ENCODE measurements at regions not wholly inside any gene's neighbourhood (a gene's known extent, or its start where the extent isn't known, plus 50 kb on each side); places are given as distances from the start of the nearest gene placed in this dataset.

DNA sequence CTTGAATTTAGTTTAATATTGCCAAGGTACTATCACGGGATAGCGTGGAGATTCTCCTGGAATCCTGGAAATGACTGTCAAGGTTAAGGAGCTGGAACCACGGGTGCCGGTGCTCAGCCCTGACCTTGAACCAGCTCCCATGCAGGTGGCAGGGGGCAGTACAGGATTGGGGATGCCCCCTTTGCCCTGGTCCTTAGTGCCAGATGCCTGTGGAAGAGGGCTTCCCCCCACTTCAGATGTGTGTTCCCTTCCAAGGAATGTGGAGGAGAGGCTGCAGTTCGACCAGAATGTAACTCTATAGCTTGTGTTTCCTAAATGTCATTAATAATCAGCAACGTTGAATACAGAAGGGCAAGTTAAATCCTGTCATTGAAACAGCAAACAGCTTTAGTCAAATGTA lies 258.9 kb downstream of the VRK1 start:
- H3K27me3 ChIP-seq (ENCODE audit: insufficient read depth, low read length) = no peaks in the 10 kb centered on the region
- no peak overlapping the region for H3K18ac ChIP-seq (ENCODE audit: low read length)
- H2BK120ac ChIP-seq (ENCODE audit: insufficient read depth, low read length, poor library complexity) = no peak overlapping the region
- no peak overlapping the region for H3K9ac ChIP-seq (ENCODE audit: low read length)
- H4K91ac ChIP-seq (ENCODE audit: low read depth, low read length) = no peak overlapping the region
- H3K23ac ChIP-seq (ENCODE audit: low read length) = no peak overlapping the region
- H3K9me3 ChIP-seq (ENCODE audit: insufficient read depth, low read depth, low read length) = peaks cover 2% of the 10 kb centered on the region
- H2BK12ac ChIP-seq (ENCODE audit: low read length) = no peak overlapping the region
- no peak overlapping the region for H3K4ac ChIP-seq (ENCODE audit: low read depth, low read length)
- no peak overlapping the region for H4K8ac ChIP-seq (ENCODE audit: low read depth, low read length)
- H3K27ac ChIP-seq (ENCODE audit: low read depth, low read length) = no peak overlapping the region
- no peak overlapping the region for H2AFZ ChIP-seq (ENCODE audit: insufficient read depth, low read length, poor library complexity)
- no peaks in the 10 kb centered on the region for H3K79me2 ChIP-seq (ENCODE audit: control insufficient read depth, insufficient read depth, low read length, poor library complexity)
- H3K36me3 ChIP-seq (ENCODE audit: control insufficient read depth in 1 of 2, insufficient read depth in 2 of 2, low read length in 2 of 2) = no peaks in the 10 kb centered on the region
- no peak for DNase-seq
- no peaks in the 10 kb centered on the region for H3K79me1 ChIP-seq (ENCODE audit: low read length)
- no peak overlapping the region for H4K12ac ChIP-seq (ENCODE audit: low read depth, low read length)
- H2AK5ac ChIP-seq (ENCODE audit: low read length) = no peak overlapping the region
- no peaks in the 10 kb centered on the region for H3K4me1 ChIP-seq (ENCODE audit: control insufficient read depth in 1 of 2, insufficient read depth in 2 of 2, low read length in 2 of 2)
- WGBS (ENCODE audit: extremely low coverage, insufficient coverage, insufficient read length) = no CpG with 5 or more reads among the region's 6 CpGs
- H2BK5ac ChIP-seq (ENCODE audit: low read depth, low read length, poor library complexity) = no peak overlapping the region
- H3K4me2 ChIP-seq (ENCODE audit: low read length) = no peak overlapping the region
- H3K14ac ChIP-seq (ENCODE audit: low read length) = no peak overlapping the region
- H3K4me3 ChIP-seq (ENCODE audit: low read depth, low read length) = no peak overlapping the region

DNA sequence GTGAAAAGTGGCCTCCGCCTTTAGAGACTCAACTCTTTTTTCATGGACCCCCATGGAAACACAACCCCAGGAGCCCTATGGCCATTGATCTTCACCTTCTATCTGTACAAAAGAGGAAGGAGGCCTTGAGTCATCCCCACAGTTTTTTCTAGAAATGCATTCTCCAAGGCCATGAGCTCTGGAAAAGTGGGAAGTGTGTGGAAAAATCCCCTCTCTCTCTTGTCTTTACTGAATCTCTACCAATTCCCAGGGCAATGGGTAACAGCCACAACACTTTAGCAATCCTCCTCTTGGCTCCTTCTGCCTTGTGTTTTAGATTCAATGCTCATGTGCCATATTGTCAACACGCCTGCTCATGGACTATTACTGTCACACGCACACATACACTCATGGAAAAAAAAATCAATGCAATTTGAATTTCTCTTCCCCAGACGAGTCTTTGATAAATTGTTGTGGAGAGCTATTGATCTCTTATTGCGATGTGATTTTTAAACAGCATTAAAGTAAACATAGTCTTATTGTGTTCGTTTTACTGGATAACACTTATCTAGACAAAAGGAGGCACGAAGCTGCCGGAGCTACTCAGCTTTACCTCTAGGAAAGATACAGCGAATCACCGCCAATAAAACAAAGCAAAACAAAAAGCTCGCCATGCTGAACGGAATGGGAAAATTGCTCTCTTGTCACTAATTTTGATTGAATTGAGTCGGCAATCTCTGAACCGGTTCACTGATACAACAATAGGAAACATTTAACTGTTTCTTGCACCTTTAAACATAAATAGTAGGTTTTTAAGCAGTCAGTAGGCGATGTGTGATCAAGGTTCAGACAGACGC lies 260.3 kb downstream of the VRK1 start:
- H2BK120ac ChIP-seq (ENCODE audit: insufficient read depth, low read length, poor library complexity) = no peak overlapping the region
- no peak overlapping the region for H2BK5ac ChIP-seq (ENCODE audit: low read depth, low read length, poor library complexity)
- H3K36me3 ChIP-seq (ENCODE audit: control insufficient read depth in 1 of 2, insufficient read depth in 2 of 2, low read length in 2 of 2) = no peaks in the 10 kb centered on the region
- no peak overlapping the region for H2BK12ac ChIP-seq (ENCODE audit: low read length)
- H2AFZ ChIP-seq (ENCODE audit: insufficient read depth, low read length, poor library complexity) = no peak overlapping the region
- no peak overlapping the region for H2AK5ac ChIP-seq (ENCODE audit: low read length)
- no peak overlapping the region for H3K18ac ChIP-seq (ENCODE audit: low read length)
- DNase-seq = no peak
- no peak overlapping the region for H4K91ac ChIP-seq (ENCODE audit: low read depth, low read length)
- no peak overlapping the region for H3K23ac ChIP-seq (ENCODE audit: low read length)
- no peak overlapping the region for H3K27ac ChIP-seq (ENCODE audit: low read depth, low read length)
- H3K79me1 ChIP-seq (ENCODE audit: low read length) = no peaks in the 10 kb centered on the region
- no peak overlapping the region for H4K12ac ChIP-seq (ENCODE audit: low read depth, low read length)
- H3K4me3 ChIP-seq (ENCODE audit: low read depth, low read length) = no peak overlapping the region
- no peak overlapping the region for H4K8ac ChIP-seq (ENCODE audit: low read depth, low read length)
- no peaks in the 10 kb centered on the region for H3K27me3 ChIP-seq (ENCODE audit: insufficient read depth, low read length)
- H3K9me3 ChIP-seq (ENCODE audit: insufficient read depth, low read depth, low read length) = peaks cover 2% of the 10 kb centered on the region
- H3K4me2 ChIP-seq (ENCODE audit: low read length) = no peak overlapping the region
- no CpG with 5 or more reads among the region's 16 CpGs for WGBS (ENCODE audit: extremely low coverage, insufficient coverage, insufficient read length)
- H3K4ac ChIP-seq (ENCODE audit: low read depth, low read length) = no peak overlapping the region
- H3K4me1 ChIP-seq (ENCODE audit: control insufficient read depth in 1 of 2, insufficient read depth in 2 of 2, low read length in 2 of 2) = no peaks in the 10 kb centered on the region
- H3K14ac ChIP-seq (ENCODE audit: low read length) = no peak overlapping the region
- H3K9ac ChIP-seq (ENCODE audit: low read length) = no peak overlapping the region
- no peaks in the 10 kb centered on the region for H3K79me2 ChIP-seq (ENCODE audit: control insufficient read depth, insufficient read depth, low read length, poor library complexity)

DNA sequence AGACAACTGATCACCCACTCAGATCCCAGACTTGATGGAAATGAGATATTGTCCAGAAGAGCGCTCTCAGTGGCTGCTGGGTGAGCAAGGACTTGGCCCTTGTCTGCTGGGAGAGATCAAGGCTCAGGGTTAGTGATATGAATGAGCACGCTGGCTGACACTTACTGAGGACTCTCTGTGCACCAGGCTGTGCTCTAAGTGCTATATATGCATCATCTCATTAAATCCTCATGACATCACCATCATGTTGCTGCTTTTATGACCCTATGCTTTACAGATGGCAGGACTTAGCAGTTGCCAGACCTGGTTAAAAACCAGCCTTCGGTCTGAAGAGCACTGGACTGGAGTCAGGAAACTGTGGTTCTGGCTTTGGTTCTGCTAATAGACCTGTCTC lies 260.9 kb downstream of the VRK1 start:
- no peak overlapping the region for H2BK12ac ChIP-seq (ENCODE audit: low read length)
- no peak overlapping the region for H4K91ac ChIP-seq (ENCODE audit: low read depth, low read length)
- H3K23ac ChIP-seq (ENCODE audit: low read length) = no peak overlapping the region
- no peak overlapping the region for H3K4me2 ChIP-seq (ENCODE audit: low read length)
- H3K36me3 ChIP-seq (ENCODE audit: control insufficient read depth in 1 of 2, insufficient read depth in 2 of 2, low read length in 2 of 2) = no peaks in the 10 kb centered on the region
- WGBS (ENCODE audit: extremely low coverage, insufficient coverage, insufficient read length) = no CpG with 5 or more reads among the region's 3 CpGs
- no peak overlapping the region for H4K8ac ChIP-seq (ENCODE audit: low read depth, low read length)
- peaks cover 2% of the 10 kb centered on the region for H3K9me3 ChIP-seq (ENCODE audit: insufficient read depth, low read depth, low read length)
- no peaks in the 10 kb centered on the region for H3K79me2 ChIP-seq (ENCODE audit: control insufficient read depth, insufficient read depth, low read length, poor library complexity)
- no peak overlapping the region for H2BK5ac ChIP-seq (ENCODE audit: low read depth, low read length, poor library complexity)
- H3K27me3 ChIP-seq (ENCODE audit: insufficient read depth, low read length) = no peaks in the 10 kb centered on the region
- no peaks in the 10 kb centered on the region for H3K79me1 ChIP-seq (ENCODE audit: low read length)
- no peak overlapping the region for H2AK5ac ChIP-seq (ENCODE audit: low read length)
- H2AFZ ChIP-seq (ENCODE audit: insufficient read depth, low read length, poor library complexity) = no peak overlapping the region
- H3K18ac ChIP-seq (ENCODE audit: low read length) = no peak overlapping the region
- DNase-seq = no peak
- no peak overlapping the region for H3K27ac ChIP-seq (ENCODE audit: low read depth, low read length)
- H3K9ac ChIP-seq (ENCODE audit: low read length) = no peak overlapping the region
- no peak overlapping the region for H3K14ac ChIP-seq (ENCODE audit: low read length)
- no peak overlapping the region for H4K12ac ChIP-seq (ENCODE audit: low read depth, low read length)
- no peak overlapping the region for H3K4me3 ChIP-seq (ENCODE audit: low read depth, low read length)
- H3K4ac ChIP-seq (ENCODE audit: low read depth, low read length) = no peak overlapping the region
- H3K4me1 ChIP-seq (ENCODE audit: control insufficient read depth in 1 of 2, insufficient read depth in 2 of 2, low read length in 2 of 2) = no peaks in the 10 kb centered on the region
- H2BK120ac ChIP-seq (ENCODE audit: insufficient read depth, low read length, poor library complexity) = no peak overlapping the region

DNA sequence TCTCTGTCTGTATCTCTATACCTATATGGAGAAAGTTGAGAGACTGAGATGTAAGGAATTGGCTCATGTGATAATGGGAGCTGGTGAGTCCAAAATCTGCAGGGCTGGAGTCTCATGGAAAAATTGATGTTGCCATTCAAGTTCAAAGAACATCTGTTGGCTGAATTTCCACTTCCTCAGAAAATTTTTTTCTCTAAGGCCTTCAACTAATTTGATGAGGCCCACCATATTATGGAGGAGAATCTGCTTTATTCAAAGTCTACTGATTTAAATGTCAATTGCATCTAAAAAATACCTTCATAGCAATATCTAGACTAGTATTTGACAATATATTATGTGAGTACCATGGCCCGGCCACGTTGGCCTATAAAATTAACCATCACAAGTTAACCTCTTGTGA lies 261.4 kb downstream of the VRK1 start:
- Histone ChIP-seq H4K12ac (ENCODE audit: low read depth, low read length) (no peak overlapping the region), H3K36me3 (ENCODE audit: control insufficient read depth in 1 of 2, insufficient read depth in 2 of 2, low read length in 2 of 2) (no peaks in the 10 kb centered on the region), H3K4me1 (ENCODE audit: control insufficient read depth in 1 of 2, insufficient read depth in 2 of 2, low read length in 2 of 2) (no peaks in the 10 kb centered on the region), H3K4me2 (ENCODE audit: low read length) (no peak overlapping the region), H3K79me2 (ENCODE audit: control insufficient read depth, insufficient read depth, low read length, poor library complexity) (no peaks in the 10 kb centered on the region), H2BK5ac (ENCODE audit: low read depth, low read length, poor library complexity) (no peak overlapping the region), H3K27ac (ENCODE audit: low read depth, low read length) (no peak overlapping the region), H2BK120ac (ENCODE audit: insufficient read depth, low read length, poor library complexity) (no peak overlapping the region), H3K27me3 (ENCODE audit: insufficient read depth, low read length) (no peaks in the 10 kb centered on the region), H4K91ac (ENCODE audit: low read depth, low read length) (no peak overlapping the region), H3K9ac (ENCODE audit: low read length) (no peak overlapping the region), H3K23ac (ENCODE audit: low read length) (no peak overlapping the region), H4K8ac (ENCODE audit: low read depth, low read length) (no peak overlapping the region), H3K4me3 (ENCODE audit: low read depth, low read length) (no peak overlapping the region), H2AK5ac (ENCODE audit: low read length) (no peak overlapping the region), H3K79me1 (ENCODE audit: low read length) (no peaks in the 10 kb centered on the region), H3K9me3 (ENCODE audit: insufficient read depth, low read depth, low read length) (peaks cover 2% of the 10 kb centered on the region), H2BK12ac (ENCODE audit: low read length) (no peak overlapping the region), H2AFZ (ENCODE audit: insufficient read depth, low read length, poor library complexity) (no peak overlapping the region), H3K4ac (ENCODE audit: low read depth, low read length) (no peak overlapping the region), H3K18ac (ENCODE audit: low read length) (no peak overlapping the region), H3K14ac (ENCODE audit: low read length) (no peak overlapping the region)
- no CpG with 5 or more reads among the region's 2 CpGs for WGBS (ENCODE audit: extremely low coverage, insufficient coverage, insufficient read length)
- DNase-seq = no peak
